M059J (cell line): ENCODE measurements at regions not wholly inside any gene's neighbourhood (a gene's known extent, or its start where the extent isn't known, plus 50 kb on each side); places are given as distances from the start of the nearest gene placed in this dataset.

Experiments
- DNase-seq: peaks from one replicate; pipeline ENCODE4 v3.0.0-alpha.2; 2012; ENCODE audit warnings: low read depth

- DNase-seq = peak; percentile 97
Measured at GRCh38 chr6:26216359-26216885, 129.2 kb downstream of the HFE start.

GRCh38 chr6:26216886-26217713 is 129.9 kb downstream of the HFE start:
- peak; percentile 90 for DNase-seq

GRCh38 chr6:26217714-26218075 is 130.5 kb downstream of the HFE start:
- DNase-seq = peak; percentile 58

GRCh38 chr6:26218824-26219223 is 131.6 kb downstream of the HFE start:
- DNase-seq = peak; percentile 61

- no peak for DNase-seq
Measured at GRCh38 chr6:26220145-26220970, 133.1 kb downstream of the HFE start.

GRCh38 chr6:26221186-26221585 is 134.0 kb downstream of the HFE start:
- DNase-seq = no peak

GRCh38 chr6:26222571-26222970 is 135.3 kb downstream of the HFE start:
- DNase-seq = no peak

GRCh38 chr6:26223228-26223627 is 136.0 kb downstream of the HFE start:
- peak; percentile 56 for DNase-seq

GRCh38 chr6:26223650-26224546 is 136.7 kb downstream of the HFE start:
- DNase-seq = peak; percentile 98

GRCh38 chr6:26224547-26224912 is 137.3 kb downstream of the HFE start:
- no peak for DNase-seq

GRCh38 chr6:26224940-26225847 is 138.0 kb downstream of the HFE start:
- no peak for DNase-seq

GRCh38 chr6:26225848-26226578 is 138.8 kb downstream of the HFE start:
- DNase-seq = no peak

- no peak for DNase-seq
Measured at GRCh38 chr6:26226579-26226967, 138.4 kb upstream of the BTN3A2 start.

- no peak for DNase-seq
Measured at GRCh38 chr6:26230351-26230750, 134.6 kb upstream of the BTN3A2 start.

GRCh38 chr6:26231006-26231587 is 133.9 kb upstream of the BTN3A2 start:
- DNase-seq = peak; percentile 48

- DNase-seq = no peak
Measured at GRCh38 chr6:26232306-26232939, 132.6 kb upstream of the BTN3A2 start.

- DNase-seq = peak; percentile 64
Measured at GRCh38 chr6:26232940-26233648, 131.9 kb upstream of the BTN3A2 start.

GRCh38 chr6:26233649-26234420 is 131.2 kb upstream of the BTN3A2 start:
- peak; percentile 80 for DNase-seq
